ENCODE measurements at regions not wholly inside any gene's neighbourhood (a gene's known extent, or its start where the extent isn't known, plus 50 kb on each side); places are given as distances from the start of the nearest gene placed in this dataset.

GRCh38 chr2:160680974-160681373 lies 187.4 kb upstream of the RBMS1 start:
- no peak overlapping the region for H3K27ac ChIP-seq (replicated peaks)
- TF ChIP-seq GABPA (IDR thresholded peaks at IDR 0.05; ENCODE audit: low read depth): no peak
- TF ChIP-seq POLR2AphosphoS5 (IDR thresholded peaks at IDR 0.05; ENCODE audit: low read depth): no peak
- no peak for TF ChIP-seq CTCF (IDR thresholded peaks at IDR 0.05; ENCODE audit: insufficient read depth, low read length)
- no peak for TF ChIP-seq REST (IDR thresholded peaks at IDR 0.05; ENCODE audit: insufficient replicate concordance, low read depth)
- no peak for TF ChIP-seq SPI1 (IDR thresholded peaks at IDR 0.05; ENCODE audit: borderline replicate concordance, low read depth)
- DNase-seq (ENCODE audit: low read depth in 1 of 2, low spot score in 1 of 2): no peak

GRCh38 chr2:160683206-160683605 lies 189.6 kb upstream of the RBMS1 start:
- no peak overlapping the region for H3K4me3 ChIP-seq (replicated peaks; ENCODE audit: insufficient read depth, low read length)
- H3K27ac ChIP-seq (replicated peaks): no peak overlapping the region
- TF ChIP-seq REST (IDR thresholded peaks at IDR 0.05; ENCODE audit: insufficient replicate concordance, low read depth) (no peak), POLR2AphosphoS5 (IDR thresholded peaks at IDR 0.05; ENCODE audit: low read depth) (no peak), GABPA (IDR thresholded peaks at IDR 0.05; ENCODE audit: low read depth) (no peak), SPI1 (IDR thresholded peaks at IDR 0.05; ENCODE audit: borderline replicate concordance, low read depth) (no peak), CTCF (IDR thresholded peaks at IDR 0.05; ENCODE audit: insufficient read depth, low read length) (no peak)
- no peak for DNase-seq (ENCODE audit: low read depth in 1 of 2, low spot score in 1 of 2)
- no peaks in the 10 kb centered on the region for H3K27me3 ChIP-seq (ENCODE audit: insufficient read depth, poor library complexity, severe bottlenecking)

More at GRCh38 chr2:160680974-160681373, 187.4 kb upstream of the RBMS1 start:
- H3K27me3 ChIP-seq (ENCODE audit: insufficient read depth, poor library complexity, severe bottlenecking): no peaks in the 10 kb centered on the region
- H3K4me3 ChIP-seq (replicated peaks; ENCODE audit: insufficient read depth, low read length): no peak overlapping the region

- DNase-seq (ENCODE audit: low read depth in 1 of 2, low spot score in 1 of 2): peak in 1 of 2 experiments; percentile 17
- Histone ChIP-seq H3K27me3 (ENCODE audit: insufficient read depth, poor library complexity, severe bottlenecking) (no peaks in the 10 kb centered on the region), H3K4me3 (replicated peaks; ENCODE audit: insufficient read depth, low read length) (no peak overlapping the region), H3K27ac (replicated peaks) (no peak overlapping the region)
- TF ChIP-seq SPI1 (IDR thresholded peaks at IDR 0.05; ENCODE audit: borderline replicate concordance, low read depth) (no peak; the same call in 1 of the 2 replicates), REST (IDR thresholded peaks at IDR 0.05; ENCODE audit: insufficient replicate concordance, low read depth) (no peak), CTCF (IDR thresholded peaks at IDR 0.05; ENCODE audit: insufficient read depth, low read length) (no peak), POLR2AphosphoS5 (IDR thresholded peaks at IDR 0.05; ENCODE audit: low read depth) (no peak), GABPA (IDR thresholded peaks at IDR 0.05; ENCODE audit: low read depth) (no peak)
These were observed 194.0 kb upstream of the RBMS1 start for GRCh38 chr2:160687629-160688028.
